ENCODE measurements at regions not wholly inside any gene's neighbourhood (a gene's known extent, or its start where the extent isn't known, plus 50 kb on each side); places are given as distances from the start of the nearest gene placed in this dataset.

GRCh38 chr13:91050970-91051369 is 296.5 kb upstream of the MIR17HG start:
- TF ChIP-seq FOXP2 (optimal IDR thresholded peaks at IDR 0.05; ENCODE audit: control extremely low read depth, extremely low read length, insufficient read depth) (no peak), EZH2 (IDR thresholded peaks at IDR 0.05) (no peak)
